ENCODE measurements at regions not wholly inside any gene's neighbourhood (a gene's known extent, or its start where the extent isn't known, plus 50 kb on each side); places are given as distances from the start of the nearest gene placed in this dataset.
"Not testable (repeated sequence)": the region's sequence is repeated elsewhere in the genome, so short reads cannot be mapped to it uniquely, and the experiment has no call there.

GRCh38 chrY:10958122-10958521, 1430.4 kb downstream of the TSPY10 start:
- H3K27ac ChIP-seq (ENCODE audit: insufficient read depth in 1 of 2, low read depth in 1 of 2, low read length in 2 of 2, poor library complexity in 1 of 2, severe bottlenecking in 2 of 2); H3K27me3 ChIP-seq (replicated peaks in 2 of 5; ENCODE audit: control insufficient read depth in 4 of 5, insufficient read depth in 5 of 5, low read length in 4 of 5); DNase-seq; POLR2A ChIA-PET; H3K4me1 ChIP-seq (ENCODE audit: control extremely low read depth in 1 of 4, control insufficient read depth in 4 of 4, insufficient read depth in 4 of 4, low read length in 3 of 4); H3K36me3 ChIP-seq (ENCODE audit: control insufficient read depth in 4 of 4, insufficient read depth in 4 of 4, low read length in 3 of 4); H3K4me3 ChIP-seq (ENCODE audit: control insufficient read depth in 1 of 7, extremely low read depth in 1 of 7, insufficient read depth in 4 of 7, low read depth in 2 of 7, low read length in 6 of 7); CTCF ChIA-PET: not testable (repeated sequence)
- peaks cover 0 to 22% (median 0%) of the 10 kb centered on the region in 5 experiments for H3K9me3 ChIP-seq (ENCODE audit: control extremely low read depth in 1 of 5, control insufficient read depth in 4 of 5, insufficient read depth in 2 of 5, low read depth in 1 of 5, low read length in 4 of 5)
- WGBS (ENCODE audit: insufficient coverage): no CpG with 5 or more reads among the region's 3 CpGs

GRCh38 chrY:10973422-10973821, 1445.7 kb downstream of the TSPY10 start:
- Histone ChIP-seq H3K27ac (ENCODE audit: insufficient read depth in 1 of 2, low read depth in 1 of 2, low read length in 2 of 2, poor library complexity in 1 of 2, severe bottlenecking in 2 of 2) (no peak overlapping the region), H3K36me3 (ENCODE audit: control insufficient read depth in 4 of 4, insufficient read depth in 4 of 4, low read length in 3 of 4) (no peaks in the 10 kb centered on the region), H3K9me3 (ENCODE audit: control extremely low read depth in 1 of 5, control insufficient read depth in 4 of 5, insufficient read depth in 2 of 5, low read depth in 1 of 5, low read length in 4 of 5) (peaks cover 0 to 33% (median 2%) of the 10 kb centered on the region in 5 experiments), H3K27me3 (replicated peaks in 2 of 5; ENCODE audit: control insufficient read depth in 4 of 5, insufficient read depth in 5 of 5, low read length in 4 of 5) (no peaks in the 10 kb centered on the region), H3K4me1 (ENCODE audit: control extremely low read depth in 1 of 4, control insufficient read depth in 4 of 4, insufficient read depth in 4 of 4, low read length in 3 of 4) (no peaks in the 10 kb centered on the region), H3K4me3 (ENCODE audit: control insufficient read depth in 1 of 7, extremely low read depth in 1 of 7, insufficient read depth in 4 of 7, low read depth in 2 of 7, low read length in 6 of 7) (no peak overlapping the region)
- ChIA-PET POLR2A (no interaction called here), CTCF (no interaction called here)
- no CpG with 5 or more reads among the region's 10 CpGs for WGBS (ENCODE audit: insufficient coverage)
- no peak for DNase-seq

DNA sequence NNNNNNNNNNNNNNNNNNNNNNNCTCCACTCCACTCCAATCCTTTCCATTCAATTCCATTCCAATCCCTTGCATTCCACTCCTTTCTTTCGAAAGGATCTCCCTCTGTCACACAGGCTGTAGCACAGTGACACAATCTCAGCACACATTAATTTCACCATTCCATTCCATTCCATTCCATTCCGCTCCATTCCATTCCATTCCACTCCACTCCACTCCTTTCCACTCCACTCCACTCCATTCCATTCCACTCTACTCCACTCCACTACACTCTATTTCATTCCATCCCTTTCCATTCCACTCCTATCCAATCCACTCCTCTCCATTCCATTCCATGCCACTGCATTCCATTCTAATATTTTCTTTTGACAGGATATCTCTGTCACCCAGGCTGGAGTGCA, 1459.0 kb downstream of the TSPY10 start:
- WGBS (ENCODE audit: insufficient coverage): no CpG with 5 or more reads among the region's 2 CpGs
- H3K27ac ChIP-seq (ENCODE audit: insufficient read depth in 1 of 2, low read depth in 1 of 2, low read length in 2 of 2, poor library complexity in 1 of 2, severe bottlenecking in 2 of 2): no peak overlapping the region
- ChIA-PET POLR2A (no interaction called here), CTCF (no interaction called here)
- H3K4me1 ChIP-seq (ENCODE audit: control extremely low read depth in 1 of 4, control insufficient read depth in 4 of 4, insufficient read depth in 4 of 4, low read length in 3 of 4): no peaks in the 10 kb centered on the region
- H3K27me3 ChIP-seq (replicated peaks in 2 of 5; ENCODE audit: control insufficient read depth in 4 of 5, insufficient read depth in 5 of 5, low read length in 4 of 5): no peaks in the 10 kb centered on the region
- H3K9me3 ChIP-seq (ENCODE audit: control extremely low read depth in 1 of 5, control insufficient read depth in 4 of 5, insufficient read depth in 2 of 5, low read depth in 1 of 5, low read length in 4 of 5): peaks cover 0 to 33% (median 4%) of the 10 kb centered on the region in 5 experiments
- no peaks in the 10 kb centered on the region for H3K36me3 ChIP-seq (ENCODE audit: control insufficient read depth in 4 of 4, insufficient read depth in 4 of 4, low read length in 3 of 4)
- DNase-seq: no peak
- no peak overlapping the region for H3K4me3 ChIP-seq (ENCODE audit: control insufficient read depth in 1 of 7, extremely low read depth in 1 of 7, insufficient read depth in 4 of 7, low read depth in 2 of 7, low read length in 6 of 7)

DNA sequence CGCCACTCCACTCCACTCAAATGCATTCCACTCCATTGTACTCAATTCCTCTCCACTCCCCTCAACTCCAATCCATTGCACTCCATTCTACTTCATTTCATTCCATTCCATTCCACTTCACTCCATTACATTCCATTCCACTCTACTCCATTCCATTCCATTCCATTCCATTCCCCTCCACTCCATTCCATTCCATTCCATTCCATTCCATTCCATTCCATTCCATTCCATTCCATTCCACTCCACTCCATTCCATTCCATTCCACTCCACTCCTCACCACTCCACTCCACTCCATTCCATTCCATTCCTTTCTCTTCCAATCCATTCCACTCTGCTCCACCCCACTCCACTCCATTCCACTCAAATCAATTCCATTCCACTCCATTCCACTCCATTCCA, 1459.9 kb downstream of the TSPY10 start:
- no CpG with 5 or more reads among the region's 1 CpG for WGBS (ENCODE audit: insufficient coverage)
- Histone ChIP-seq H3K27ac (ENCODE audit: insufficient read depth in 1 of 2, low read depth in 1 of 2, low read length in 2 of 2, poor library complexity in 1 of 2, severe bottlenecking in 2 of 2) (no peak overlapping the region), H3K9me3 (ENCODE audit: control extremely low read depth in 1 of 5, control insufficient read depth in 4 of 5, insufficient read depth in 2 of 5, low read depth in 1 of 5, low read length in 4 of 5) (peaks cover 0 to 31% (median 4%) of the 10 kb centered on the region in 5 experiments), H3K36me3 (ENCODE audit: control insufficient read depth in 4 of 4, insufficient read depth in 4 of 4, low read length in 3 of 4) (no peaks in the 10 kb centered on the region), H3K4me3 (ENCODE audit: control insufficient read depth in 1 of 7, extremely low read depth in 1 of 7, insufficient read depth in 4 of 7, low read depth in 2 of 7, low read length in 6 of 7) (no peak overlapping the region), H3K4me1 (ENCODE audit: control extremely low read depth in 1 of 4, control insufficient read depth in 4 of 4, insufficient read depth in 4 of 4, low read length in 3 of 4) (no peaks in the 10 kb centered on the region), H3K27me3 (replicated peaks in 2 of 5; ENCODE audit: control insufficient read depth in 4 of 5, insufficient read depth in 5 of 5, low read length in 4 of 5) (no peaks in the 10 kb centered on the region)
- no peak for DNase-seq
- POLR2A ChIA-PET: no interaction called here
- CTCF ChIA-PET: no interaction called here

DNA sequence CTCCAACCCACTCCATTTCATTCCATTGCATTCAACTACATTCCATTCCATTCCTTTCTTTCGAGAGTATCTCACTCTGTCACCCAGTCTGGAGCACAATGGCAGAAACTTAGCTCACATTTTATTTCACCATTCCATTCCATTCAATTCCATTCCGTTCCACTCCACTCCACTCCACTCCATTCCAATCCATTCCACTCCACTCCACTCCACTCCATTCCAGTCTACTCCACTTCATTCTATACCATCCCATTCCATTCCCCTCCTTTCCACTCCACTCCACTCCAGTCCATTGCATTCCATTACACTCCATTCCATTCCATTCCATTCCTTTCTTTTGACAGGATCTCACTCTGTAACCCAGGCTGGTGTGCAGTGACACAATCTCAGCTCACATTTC, 1466.3 kb downstream of the TSPY10 start:
- no peak overlapping the region for H3K27ac ChIP-seq (ENCODE audit: insufficient read depth in 1 of 2, low read depth in 1 of 2, low read length in 2 of 2, poor library complexity in 1 of 2, severe bottlenecking in 2 of 2)
- H3K27me3 ChIP-seq (replicated peaks in 2 of 5; ENCODE audit: control insufficient read depth in 4 of 5, insufficient read depth in 5 of 5, low read length in 4 of 5): no peaks in the 10 kb centered on the region
- H3K9me3 ChIP-seq (ENCODE audit: control extremely low read depth in 1 of 5, control insufficient read depth in 4 of 5, insufficient read depth in 2 of 5, low read depth in 1 of 5, low read length in 4 of 5): peaks cover 2 to 30% (median 3%) of the 10 kb centered on the region in 5 experiments
- no peak for DNase-seq
- ChIA-PET POLR2A (no interaction called here), CTCF (no interaction called here)
- no CpG with 5 or more reads among the region's 2 CpGs for WGBS (ENCODE audit: insufficient coverage)
- no peak overlapping the region for H3K4me3 ChIP-seq (ENCODE audit: control insufficient read depth in 1 of 7, extremely low read depth in 1 of 7, insufficient read depth in 4 of 7, low read depth in 2 of 7, low read length in 6 of 7)
- no peaks in the 10 kb centered on the region for H3K36me3 ChIP-seq (ENCODE audit: control insufficient read depth in 4 of 4, insufficient read depth in 4 of 4, low read length in 3 of 4)
- no peaks in the 10 kb centered on the region for H3K4me1 ChIP-seq (ENCODE audit: control extremely low read depth in 1 of 4, control insufficient read depth in 4 of 4, insufficient read depth in 4 of 4, low read length in 3 of 4)

DNA sequence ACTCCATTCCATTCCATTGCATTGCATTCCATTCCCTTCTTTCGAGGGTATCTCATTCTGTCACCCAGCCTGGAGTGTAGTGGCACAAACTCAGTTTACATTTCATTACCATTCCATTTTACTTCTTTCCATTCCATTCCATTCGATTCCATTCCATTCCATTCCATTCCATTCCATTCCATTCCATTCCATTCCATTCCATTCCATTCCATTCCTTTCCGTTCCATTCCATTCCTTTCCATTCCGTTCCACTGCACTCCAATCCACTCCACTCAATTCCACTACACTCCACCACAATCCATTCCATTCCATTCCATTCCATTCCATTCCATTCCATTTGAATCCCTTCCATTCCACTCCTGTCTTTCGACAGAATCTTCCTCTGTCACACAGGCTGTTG, 1472.0 kb downstream of the TSPY10 start:
- H3K27ac ChIP-seq (ENCODE audit: insufficient read depth in 1 of 2, low read depth in 1 of 2, low read length in 2 of 2, poor library complexity in 1 of 2, severe bottlenecking in 2 of 2); POLR2A ChIA-PET; H3K4me3 ChIP-seq (ENCODE audit: control insufficient read depth in 1 of 7, extremely low read depth in 1 of 7, insufficient read depth in 4 of 7, low read depth in 2 of 7, low read length in 6 of 7); H3K4me1 ChIP-seq (ENCODE audit: control extremely low read depth in 1 of 4, control insufficient read depth in 4 of 4, insufficient read depth in 4 of 4, low read length in 3 of 4); DNase-seq; H3K27me3 ChIP-seq (replicated peaks in 2 of 5; ENCODE audit: control insufficient read depth in 4 of 5, insufficient read depth in 5 of 5, low read length in 4 of 5); CTCF ChIA-PET; H3K36me3 ChIP-seq (ENCODE audit: control insufficient read depth in 4 of 4, insufficient read depth in 4 of 4, low read length in 3 of 4): not testable (repeated sequence)
- H3K9me3 ChIP-seq (ENCODE audit: control extremely low read depth in 1 of 5, control insufficient read depth in 4 of 5, insufficient read depth in 2 of 5, low read depth in 1 of 5, low read length in 4 of 5): peaks cover 0 to 24% (median 3%) of the 10 kb centered on the region in 5 experiments
- no CpG with 5 or more reads among the region's 5 CpGs for WGBS (ENCODE audit: insufficient coverage)

- peaks cover 0 to 45% (median 0%) of the 10 kb centered on the region in 5 experiments for H3K9me3 ChIP-seq (ENCODE audit: control extremely low read depth in 1 of 5, control insufficient read depth in 4 of 5, insufficient read depth in 2 of 5, low read depth in 1 of 5, low read length in 4 of 5)
- POLR2A ChIA-PET; H3K27me3 ChIP-seq (replicated peaks in 2 of 5; ENCODE audit: control insufficient read depth in 4 of 5, insufficient read depth in 5 of 5, low read length in 4 of 5); H3K4me1 ChIP-seq (ENCODE audit: control extremely low read depth in 1 of 4, control insufficient read depth in 4 of 4, insufficient read depth in 4 of 4, low read length in 3 of 4); DNase-seq; H3K4me3 ChIP-seq (ENCODE audit: control insufficient read depth in 1 of 7, extremely low read depth in 1 of 7, insufficient read depth in 4 of 7, low read depth in 2 of 7, low read length in 6 of 7); H3K27ac ChIP-seq (ENCODE audit: insufficient read depth in 1 of 2, low read depth in 1 of 2, low read length in 2 of 2, poor library complexity in 1 of 2, severe bottlenecking in 2 of 2); H3K36me3 ChIP-seq (ENCODE audit: control insufficient read depth in 4 of 4, insufficient read depth in 4 of 4, low read length in 3 of 4); CTCF ChIA-PET: not testable (repeated sequence)
- WGBS (ENCODE audit: insufficient coverage): no CpG with 5 or more reads among the region's 3 CpGs
Observed at GRCh38 chrY:11014229-11014628, 1486.5 kb downstream of the TSPY10 start.

All from common myeloid progenitor, CD34-positive (primary cell).